SK-N-SH treated with all-trans-retinoic acid at 6 μM for 48 hours (cell line): ENCODE measurements at regions not wholly inside any gene's neighbourhood (a gene's known extent, or its start where the extent isn't known, plus 50 kb on each side); places are given as distances from the start of the nearest gene placed in this dataset.

Experiments
- ARNTL ChIP-seq: fragments of 450-650 bp; formaldehyde crosslinking; IDR thresholded peaks from 2 replicates; pipeline ENCODE4 v1.5.0; 2020; ENCODE audit warnings: low read depth, mild to moderate bottlenecking, moderate library complexity, borderline replicate concordance
- CSDC2 ChIP-seq: fragments of 250-450 bp; sonication (Bioruptor Pico); IDR thresholded peaks from 2 replicates; pipeline ENCODE4 v1.5.0; 2020; ENCODE audit warnings: mild to moderate bottlenecking, moderate library complexity
- CSRNP3 ChIP-seq: fragments of 250-450 bp; sonication (Bioruptor Pico); IDR thresholded peaks from 2 replicates; pipeline ENCODE4 v1.5.1; 2021; ENCODE audit warnings: mild to moderate bottlenecking, moderate library complexity
- ESRRG ChIP-seq: fragments of 250-450 bp; sonication (Bioruptor Pico); IDR thresholded peaks from 2 replicates; pipeline ENCODE4 v1.6.1; 2021; ENCODE audit warnings: mild to moderate bottlenecking
- GLIS3 ChIP-seq: fragments of 250-450 bp; sonication (Bioruptor Pico); IDR thresholded peaks from 2 replicates; pipeline ENCODE4 v1.5.0; 2020; ENCODE audit warnings: mild to moderate bottlenecking, moderate library complexity
- OSR1 ChIP-seq: fragments of 250-450 bp; sonication (Bioruptor Pico); IDR thresholded peaks from 2 replicates; pipeline ENCODE4 v1.8.0; 2022; ENCODE audit warnings: moderate library complexity, mild to moderate bottlenecking, inconsistent platforms
- PATZ1 ChIP-seq: fragments of 250-450 bp; sonication (Bioruptor Pico); IDR thresholded peaks from 2 replicates; pipeline ENCODE4 v1.8.0; 2020; ENCODE audit warnings: mild to moderate bottlenecking, moderate library complexity, borderline replicate concordance
- RARB ChIP-seq: fragments of 250-450 bp; sonication (Bioruptor Pico); IDR thresholded peaks from 2 replicates; pipeline ENCODE4 v1.8.0; 2021; ENCODE audit warnings: mild to moderate bottlenecking, moderate library complexity
- SNAI2 ChIP-seq: fragments of 250-450 bp; sonication (Bioruptor Pico); IDR thresholded peaks from 2 replicates; pipeline ENCODE4 v1.5.0; 2020; ENCODE audit warnings: mild to moderate bottlenecking, moderate library complexity
- TOX ChIP-seq: fragments of 250-450 bp; sonication (Bioruptor Pico); IDR thresholded peaks from 2 replicates; pipeline ENCODE4 v1.8.0; 2021; ENCODE audit warnings: mild to moderate bottlenecking, moderate library complexity, borderline replicate concordance
- ZC3H10 ChIP-seq: fragments of 250-450 bp; sonication (Bioruptor Pico); IDR thresholded peaks from 2 replicates; pipeline ENCODE4 v1.5.1; 2021; ENCODE audit warnings: mild to moderate bottlenecking, moderate library complexity
- ZFP30 ChIP-seq: fragments of 450-650 bp; formaldehyde crosslinking; IDR thresholded peaks from 2 replicates; pipeline ENCODE4 v1.5.0; 2022; ENCODE audit warnings: mild to moderate bottlenecking, moderate library complexity
- ZNF8 ChIP-seq: fragments of 450-650 bp; formaldehyde crosslinking; IDR thresholded peaks from 2 replicates; pipeline ENCODE4 v1.5.0; 2020; ENCODE audit warnings: mild to moderate bottlenecking, moderate library complexity

DNA sequence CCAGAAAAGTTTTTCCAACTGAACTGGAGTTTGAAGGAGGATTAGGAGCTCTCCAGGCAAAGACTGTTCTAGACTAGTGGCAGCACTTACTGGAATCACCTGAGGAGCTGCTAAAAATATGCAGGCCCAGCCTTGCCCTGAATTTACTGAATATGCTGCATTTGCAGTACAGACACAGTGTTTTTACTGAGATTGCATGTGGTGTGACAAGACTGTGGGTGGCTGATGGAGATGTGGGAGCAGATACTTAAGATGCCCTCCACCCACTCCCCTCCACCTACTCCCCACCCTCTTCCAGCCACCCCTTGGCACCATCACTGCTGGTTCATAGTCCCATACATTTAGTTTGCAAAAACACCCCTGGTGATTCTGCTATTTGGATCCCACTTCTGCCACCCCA lies 64.1 kb upstream of the HRH2 start:
- TF ChIP-seq ZC3H10 (CRISPR knock-in tag) (no peak), RARB (no peak), GLIS3 (no peak), CSDC2 (CRISPR knock-in tag) (no peak), OSR1 (CRISPR knock-in tag) (no peak), PATZ1 (CRISPR knock-in tag) (no peak), ARNTL (no peak), SNAI2 (CRISPR knock-in tag) (no peak), CSRNP3 (no peak), TOX (no peak), ZNF8 (no peak), ESRRG (CRISPR knock-in tag) (no peak), ZFP30 (CRISPR knock-in tag) (no peak)
